Smooth muscle cell (in vitro differentiated cells): ENCODE measurements at regions not wholly inside any gene's neighbourhood (a gene's known extent, or its start where the extent isn't known, plus 50 kb on each side); places are given as distances from the start of the nearest gene placed in this dataset.

Experiments used
- DNase-seq: peaks from one replicate; lab custom pipeline; 2025; ENCODE audit not compliant: unreplicated experiment; lab: John Stamatoyannopoulos, UW
- H2AFZ ChIP-seq: fragments of 200-600 bp; sonication (generic); 2 replicates; pipeline ENCODE4 v1.6.0; 2016; ENCODE audit warnings: antibody characterized with exemption, low read depth, mild to moderate bottlenecking
- H3F3A ChIP-seq: fragments of 200-600 bp; sonication (generic); 2 replicates; pipeline ENCODE4 v1.6.0; 2017; ENCODE audit warnings: antibody characterized with exemption, low read depth
- H3K27ac ChIP-seq: fragments of 200-600 bp; sonication (generic); 2 replicates; pipeline ENCODE4 v1.5.1; 2016; ENCODE audit warnings: low read depth, mild to moderate bottlenecking
- H3K27me3 ChIP-seq: fragments of 200-600 bp; sonication (generic); 2 replicates; pipeline ENCODE4 v1.6.1; 2016; ENCODE audit warnings: low read depth, mild to moderate bottlenecking
- H3K36me3 ChIP-seq: fragments of 200-600 bp; sonication (generic); 2 replicates; pipeline ENCODE4 v1.5.1; 2016; ENCODE audit warnings: low read depth
- H3K4me1 ChIP-seq: fragments of 200-600 bp; sonication (generic); 2 replicates; pipeline ENCODE4 v1.5.1; 2016; ENCODE audit warnings: low read depth
- H3K4me2 ChIP-seq: fragments of 200-600 bp; sonication (generic); 2 replicates; pipeline ENCODE4 v1.6.0; 2016; ENCODE audit warnings: mild to moderate bottlenecking
- H3K4me3 ChIP-seq: fragments of 200-600 bp; sonication (generic); 2 replicates; pipeline ENCODE4 v1.5.1; 2016; ENCODE audit warnings: mild to moderate bottlenecking
- H3K79me2 ChIP-seq: fragments of 200-600 bp; sonication (generic); 2 replicates; pipeline ENCODE4 v1.6.0; 2016; ENCODE audit warnings: low read depth, mild to moderate bottlenecking
- H3K9ac ChIP-seq: fragments of 200-600 bp; sonication (generic); 2 replicates; pipeline ENCODE4 v1.6.0; 2016; ENCODE audit warnings: low read depth
- H3K9me3 ChIP-seq: fragments of 200-600 bp; sonication (generic); replicated peaks from 2 replicates; pipeline ENCODE4 v1.5.1; 2016; ENCODE audit warnings: low read depth
- H4K20me1 ChIP-seq: fragments of 200-600 bp; sonication (generic); 2 replicates; pipeline ENCODE4 v1.6.0; 2016; ENCODE audit warnings: low read depth
- CTCF ChIP-seq: fragments of 200-600 bp; sonication (generic); IDR thresholded peaks from 2 replicates; pipeline ENCODE4 v1.5.1; 2017; ENCODE audit warnings: borderline replicate concordance, mild to moderate bottlenecking, antibody characterized with exemption; ENCODE audit not compliant: insufficient read depth, poor library complexity, severe bottlenecking
- WGBS: methylation state at CpG from one replicate; pipeline ENCODE4 v1.1.7; 2016; ENCODE audit warnings: low lambda C conversion rate; 5-methylcytosine and 5-hydroxymethylcytosine counted together

GRCh38 chr2:19671916-19672315 is 229.9 kb downstream of the TTC32 start:
- no peak overlapping the region for H3K4me2 ChIP-seq
- no peak overlapping the region for H3K4me3 ChIP-seq
- DNase-seq: no peak
- H4K20me1 ChIP-seq: no peaks in the 10 kb centered on the region
- H3K36me3 ChIP-seq: no peaks in the 10 kb centered on the region
- peaks cover 3% of the 10 kb centered on the region for H3F3A ChIP-seq
- H3K27ac ChIP-seq: no peak overlapping the region
- no peaks in the 10 kb centered on the region for H3K79me2 ChIP-seq
- H3K9me3 ChIP-seq: no peaks in the 10 kb centered on the region
- H3K9ac ChIP-seq: no peak overlapping the region
- no peaks in the 10 kb centered on the region for H3K4me1 ChIP-seq
- TF ChIP-seq CTCF: no peak
- H2AFZ ChIP-seq: no peak overlapping the region
- WGBS: 84% methylated on average over 4 of the region's 4 CpGs
- H3K27me3 ChIP-seq: peaks cover 35% of the 10 kb centered on the region

- Histone ChIP-seq H3K4me1 (no peaks in the 10 kb centered on the region), H3K9me3 (no peaks in the 10 kb centered on the region), H3K27ac (no peak overlapping the region), H3K79me2 (no peaks in the 10 kb centered on the region), H3K36me3 (no peaks in the 10 kb centered on the region), H4K20me1 (no peaks in the 10 kb centered on the region), H3K27me3 (peaks cover 32% of the 10 kb centered on the region), H3K9ac (no peak overlapping the region), H2AFZ (no peak overlapping the region), H3F3A (peaks cover 3% of the 10 kb centered on the region), H3K4me3 (no peak overlapping the region), H3K4me2 (no peak overlapping the region)
- WGBS: 100% methylated on average over 1 of the region's 1 CpG
- no peak for TF ChIP-seq CTCF
- no peak for DNase-seq
Measured at GRCh38 chr2:19671311-19671710, 230.5 kb downstream of the TTC32 start.

GRCh38 chr2:19670303-19670702 is 231.5 kb downstream of the TTC32 start:
- H3K4me3 ChIP-seq: no peak overlapping the region
- no peak for TF ChIP-seq CTCF
- H3F3A ChIP-seq: peaks cover 3% of the 10 kb centered on the region
- H2AFZ ChIP-seq: no peak overlapping the region
- H3K9ac ChIP-seq: no peak overlapping the region
- H3K9me3 ChIP-seq: no peaks in the 10 kb centered on the region
- H4K20me1 ChIP-seq: no peaks in the 10 kb centered on the region
- H3K27me3 ChIP-seq: peaks cover 34% of the 10 kb centered on the region
- WGBS: 61% methylated on average over 2 of the region's 2 CpGs
- H3K4me1 ChIP-seq: no peaks in the 10 kb centered on the region
- H3K27ac ChIP-seq: no peak overlapping the region
- no peaks in the 10 kb centered on the region for H3K36me3 ChIP-seq
- no peak for DNase-seq
- no peak overlapping the region for H3K4me2 ChIP-seq
- no peaks in the 10 kb centered on the region for H3K79me2 ChIP-seq

GRCh38 chr2:19669559-19669958 is 232.2 kb downstream of the TTC32 start:
- WGBS: 54% methylated on average over 9 of the region's 9 CpGs
- H3K79me2 ChIP-seq: no peaks in the 10 kb centered on the region
- peaks cover 6% of the 10 kb centered on the region for H3K4me1 ChIP-seq
- no peaks in the 10 kb centered on the region for H3K9me3 ChIP-seq
- peaks cover 41% of the 10 kb centered on the region for H3K27me3 ChIP-seq
- H3K27ac ChIP-seq: no peak overlapping the region
- no peaks in the 10 kb centered on the region for H3K36me3 ChIP-seq
- H3F3A ChIP-seq: peaks cover 3% of the 10 kb centered on the region
- H3K4me2 ChIP-seq: no peak overlapping the region
- TF ChIP-seq CTCF: no peak
- no peak overlapping the region for H2AFZ ChIP-seq
- H3K9ac ChIP-seq: no peak overlapping the region
- no peak overlapping the region for H3K4me3 ChIP-seq
- DNase-seq: no peak
- H4K20me1 ChIP-seq: no peaks in the 10 kb centered on the region
